ENCODE measurements at regions not wholly inside any gene's neighbourhood (a gene's known extent, or its start where the extent isn't known, plus 50 kb on each side); places are given as distances from the start of the nearest gene placed in this dataset.

GRCh38 chr1:58293388-58293787 is 253.1 kb downstream of the OMA1 start:
- TF ChIP-seq CTCF (conservative IDR thresholded peaks at IDR 0.05; ENCODE audit: low read depth, low read length) (no peak), EZH2 (IDR thresholded peaks at IDR 0.05; ENCODE audit: borderline replicate concordance, low read depth, low read length, poor library complexity, severe bottlenecking) (no peak)
